ENCODE measurements at regions not wholly inside any gene's neighbourhood (a gene's known extent, or its start where the extent isn't known, plus 50 kb on each side); places are given as distances from the start of the nearest gene placed in this dataset.
"Not testable (repeated sequence)": the region's sequence is repeated elsewhere in the genome, so short reads cannot be mapped to it uniquely, and the experiment has no call there.

- DNase-seq (ENCODE audit: low read depth in 1 of 2, low spot score in 1 of 2), result no peak
Observed at GRCh38 chr4:101670897-101671296, 119.6 kb upstream of the BANK1 start.

GRCh38 chr4:101670370-101670769 is 120.2 kb upstream of the BANK1 start:
- no peak for DNase-seq (ENCODE audit: low read depth in 1 of 2, low spot score in 1 of 2)

GRCh38 chr4:101669832-101670188 is 120.7 kb upstream of the BANK1 start:
- no peak for DNase-seq (ENCODE audit: low read depth in 1 of 2, low spot score in 1 of 2)

GRCh38 chr4:101669138-101669831 is 121.2 kb upstream of the BANK1 start:
- DNase-seq (ENCODE audit: low read depth in 1 of 2, low spot score in 1 of 2), result no peak

- DNase-seq (ENCODE audit: low read depth in 1 of 2, low spot score in 1 of 2), result no peak
Observed at GRCh38 chr4:101667348-101667747, 123.2 kb upstream of the BANK1 start.

- DNase-seq (ENCODE audit: low read depth in 1 of 2, low spot score in 1 of 2), result no peak
Observed at GRCh38 chr4:101660607-101661006, 129.9 kb upstream of the BANK1 start.

GRCh38 chr4:101655857-101656256 is 134.7 kb upstream of the BANK1 start:
- DNase-seq (ENCODE audit: low read depth in 1 of 2, low spot score in 1 of 2), result no peak

GRCh38 chr4:101655005-101655404 is 135.5 kb upstream of the BANK1 start:
- DNase-seq (ENCODE audit: low read depth in 1 of 2, low spot score in 1 of 2), result no peak

GRCh38 chr4:101651778-101652177 is 138.8 kb upstream of the BANK1 start:
- DNase-seq (ENCODE audit: low read depth in 1 of 2, low spot score in 1 of 2), result no peak

GRCh38 chr4:101649790-101650515 is 140.6 kb upstream of the BANK1 start:
- DNase-seq (ENCODE audit: low read depth in 1 of 2, low spot score in 1 of 2), result no peak

- no peak for DNase-seq (ENCODE audit: low read depth in 1 of 2, low spot score in 1 of 2)
Observed at GRCh38 chr4:101647710-101648034, 142.9 kb upstream of the BANK1 start.

GRCh38 chr4:101644516-101644915 is 146.0 kb upstream of the BANK1 start:
- no peak for DNase-seq (ENCODE audit: low read depth in 1 of 2, low spot score in 1 of 2)

GRCh38 chr4:101643186-101643837 is 147.2 kb upstream of the BANK1 start:
- no peak for DNase-seq (ENCODE audit: low read depth in 1 of 2, low spot score in 1 of 2)

- not testable (repeated sequence) for DNase-seq (ENCODE audit: low read depth in 1 of 2, low spot score in 1 of 2)
Observed at GRCh38 chr4:101632766-101633165, 157.8 kb upstream of the BANK1 start.

- no peak for DNase-seq (ENCODE audit: low read depth in 1 of 2, low spot score in 1 of 2)
Observed at GRCh38 chr4:101630319-101630986, 160.1 kb upstream of the BANK1 start.

- no peak for DNase-seq (ENCODE audit: low read depth in 1 of 2, low spot score in 1 of 2)
Observed at GRCh38 chr4:101621120-101621519, 169.4 kb upstream of the BANK1 start.

GRCh38 chr4:101615652-101616051 is 174.9 kb upstream of the BANK1 start:
- DNase-seq (ENCODE audit: low read depth in 1 of 2, low spot score in 1 of 2), result no peak

GRCh38 chr4:101606989-101607388 is 183.5 kb upstream of the BANK1 start:
- not testable (repeated sequence) for DNase-seq (ENCODE audit: low read depth in 1 of 2, low spot score in 1 of 2)

GRCh38 chr4:101604976-101605375 is 185.6 kb upstream of the BANK1 start:
- no peak for DNase-seq (ENCODE audit: low read depth in 1 of 2, low spot score in 1 of 2)

GRCh38 chr4:101600287-101600686 is 190.2 kb upstream of the BANK1 start:
- DNase-seq (ENCODE audit: low read depth in 1 of 2, low spot score in 1 of 2), result no peak

GRCh38 chr4:101599620-101600019 is 190.9 kb upstream of the BANK1 start:
- DNase-seq (ENCODE audit: low read depth in 1 of 2, low spot score in 1 of 2), result no peak

Measured in stimulated activated CD4-positive, alpha-beta T cell treated with anti-CD3 and anti-CD28 coated beads, Interleukin-15, amount 100 ng/mL, for 1 hour (primary cell).